HCT116 (cell line): ENCODE measurements at regions not wholly inside any gene's neighbourhood (a gene's known extent, or its start where the extent isn't known, plus 50 kb on each side); places are given as distances from the start of the nearest gene placed in this dataset.

Experiments
- ATAC-seq: fragments of 200-7000 bp; cut with Tn5 transposase; 2 replicates; pipeline ENCODE4 v1.9.1; 2020; ENCODE audit warnings: mild to moderate bottlenecking, moderate library complexity
- BruUV-seq: library from RNA; stranded (reverse); fragments of 400-500 nt; replicated peaks from 2 replicates; lab custom pipeline; 2021; lab: Mats Ljungman, UMichigan
- CTCF ChIA-PET: fragments of 300-600 bp; sonication (Branson Sonifier 250); formaldehyde crosslinking; loops from one replicate; lab custom pipeline; 2021; ENCODE audit warnings: antibody characterized with exemption; lab: Charles Lee
- POLR2A ChIA-PET: fragments of 300-600, 350-600 bp; sonication (Branson Sonifier 250); formaldehyde crosslinking; loops from one replicate; lab custom pipeline; 2021; ENCODE audit warnings: antibody characterized with exemption; lab: Charles Lee
- RAD21 ChIA-PET, 2 experiments: fragments of 300-600 bp; sonication (Branson Sonifier 250); formaldehyde crosslinking; loops; one replicate each; lab custom pipeline; 2023; ENCODE audit warnings: low total read pairs in 2 of 2; ENCODE audit not compliant: uncharacterized antibody in 2 of 2, unreplicated experiment in 2 of 2, low non-redundant PET in 1 of 2; lab: Charles Lee
- DNase-seq: peaks from one replicate; pipeline ENCODE4 v3.0.0-alpha.2; 2010; ENCODE audit warnings: low read depth, low spot score
- H2AFZ ChIP-seq: fragments of 200-600 bp; shearing (Covaris generic), sonication (generic); 2 replicates; pipeline ENCODE4 v1.6.1; 2017; ENCODE audit warnings: low read depth, mixed run types, mixed read lengths, antibody characterized with exemption, low read length; ENCODE audit not compliant: poor library complexity, severe bottlenecking
- H3K27ac ChIP-seq: 2 replicates; pipeline ENCODE4 v1.5.1; 2012; ENCODE audit warnings: low read depth, low read length
- H3K27me3 ChIP-seq: fragments of 200-600 bp; sonication (generic); 2 replicates; pipeline ENCODE4 v1.6.1; 2016; ENCODE audit warnings: mixed run types, low read length, mixed read lengths; ENCODE audit not compliant: insufficient read depth
- H3K36me3 ChIP-seq, 2 experiments: fragments of 200-500 bp in 1 of 2; fragments of 200-600 bp in 1 of 2; sonication (Bioruptor generic) in 1 of 2; sonication (generic) in 1 of 2; 2 replicates each; pipeline versions ENCODE4 v1.5.1 to v1.6.1; 2014 to 2016; ENCODE audit warnings: low read length in 2 of 2, inconsistent platforms in 1 of 2, mixed read lengths in 1 of 2, mixed run types in 1 of 2; ENCODE audit not compliant: insufficient read depth in 2 of 2, control insufficient read depth in 1 of 2
- H3K4me1 ChIP-seq, 2 experiments: fragments of 200-600 bp in 1 of 2; sonication (generic) in 1 of 2; 2 replicates each; pipeline versions ENCODE4 v1.5.1 to v1.6.1; 2012 to 2017; ENCODE audit warnings: low read length in 2 of 2, inconsistent platforms in 1 of 2, mild to moderate bottlenecking in 1 of 2, mixed read lengths in 1 of 2, mixed run types in 1 of 2, moderate library complexity in 1 of 2; ENCODE audit not compliant: insufficient read depth in 2 of 2, control insufficient read depth in 1 of 2
- H3K4me2 ChIP-seq: fragments of 200-600 bp; sonication (generic); 2 replicates; pipeline ENCODE4 v1.6.1; 2017; ENCODE audit warnings: mixed run types, low read length, mixed read lengths
- H3K4me3 ChIP-seq, 2 experiments: fragments of 200-600 bp in 1 of 2; sonication (generic) in 1 of 2; replicated peaks in 1 of 2; 2 replicates each; pipeline ENCODE4 v1.5.1; 2011 to 2016; ENCODE audit warnings: low read length in 2 of 2, control low read depth in 1 of 2, low read depth in 1 of 2, mild to moderate bottlenecking in 1 of 2, mixed read lengths in 1 of 2, mixed run types in 1 of 2
- H3K79me2 ChIP-seq: fragments of 200-600 bp; sonication (generic); 2 replicates; pipeline ENCODE4 v1.6.1; 2017; ENCODE audit warnings: mild to moderate bottlenecking, mixed run types, low read length, moderate library complexity, mixed read lengths; ENCODE audit not compliant: insufficient read depth
- H3K9ac ChIP-seq: fragments of 200-600 bp; sonication (generic); 2 replicates; pipeline ENCODE4 v1.6.1; 2016; ENCODE audit warnings: low read length, mixed read lengths
- H3K9me2 ChIP-seq: fragments of 200-600 bp; sonication (generic), shearing (Covaris generic); 2 replicates; pipeline ENCODE4 v1.6.1; 2017; ENCODE audit warnings: mixed run types, mild to moderate bottlenecking, moderate library complexity; ENCODE audit not compliant: insufficient read depth
- H3K9me3 ChIP-seq, 2 experiments: fragments of 200-500 bp in 1 of 2; fragments of 200-600 bp in 1 of 2; sonication (Bioruptor generic) in 1 of 2; sonication (generic) in 1 of 2; 2 replicates each; pipeline ENCODE4 v1.6.1; 2014 to 2017; ENCODE audit warnings: low read length in 2 of 2, mixed read lengths in 2 of 2, inconsistent platforms in 1 of 2, low read depth in 1 of 2, mild to moderate bottlenecking in 1 of 2, mixed run types in 1 of 2, moderate library complexity in 1 of 2; ENCODE audit not compliant: control insufficient read depth in 1 of 2, insufficient read depth in 1 of 2
- H4K20me1 ChIP-seq: fragments of 200-600 bp; sonication (generic), shearing (Covaris generic); 2 replicates; pipeline ENCODE4 v1.6.1; 2017; ENCODE audit warnings: mixed run types, mild to moderate bottlenecking, moderate library complexity; ENCODE audit not compliant: insufficient read depth
- ATF3 ChIP-seq: IDR thresholded peaks from 2 replicates; pipeline ENCODE4 v1.6.1; 2012
- CEBPB ChIP-seq: IDR thresholded peaks from 2 replicates; pipeline ENCODE4 v1.6.1; 2012; ENCODE audit warnings: low read depth
- ELF1 ChIP-seq: IDR thresholded peaks from 2 replicates; pipeline ENCODE4 v1.6.1; 2012; ENCODE audit warnings: low read depth, borderline replicate concordance
- EZH2 ChIP-seq: fragments of 200-600 bp; sonication (generic); IDR thresholded peaks from 2 replicates; pipeline ENCODE4 v1.6.1; 2017; ENCODE audit warnings: antibody characterized with exemption, mixed run types
- EZH2phosphoT487 ChIP-seq: fragments of 200-600 bp; IDR thresholded peaks from 2 replicates; pipeline ENCODE4 v1.6.1; 2018; ENCODE audit warnings: antibody characterized with exemption, borderline replicate concordance
- FOSL1 ChIP-seq: IDR thresholded peaks from 2 replicates; pipeline ENCODE4 v1.6.1; 2012; ENCODE audit warnings: low read depth
- MAX ChIP-seq: IDR thresholded peaks from 2 replicates; pipeline ENCODE4 v1.6.1; 2012
- REST ChIP-seq: IDR thresholded peaks from 2 replicates; pipeline ENCODE4 v1.6.1; 2012; ENCODE audit warnings: low read depth
- SIN3A ChIP-seq: IDR thresholded peaks from 2 replicates; pipeline ENCODE4 v1.6.1; 2012; ENCODE audit warnings: low read depth
- SRF ChIP-seq: IDR thresholded peaks from 2 replicates; pipeline ENCODE4 v1.6.1; 2012; ENCODE audit warnings: low read depth
- TCF7L2 ChIP-seq: IDR thresholded peaks from 2 replicates; pipeline ENCODE4 v1.7.0; 2011; ENCODE audit warnings: borderline replicate concordance, inconsistent platforms; ENCODE audit not compliant: insufficient read depth, insufficient read length; ENCODE audit errors: extremely low read depth
- YY1 ChIP-seq: IDR thresholded peaks from 2 replicates; pipeline ENCODE4 v1.6.1; 2011; ENCODE audit warnings: low read length, low read depth, moderate library complexity, mild to moderate bottlenecking; ENCODE audit not compliant: insufficient replicate concordance; ENCODE audit errors: extremely low read depth
- ZBTB33 ChIP-seq: IDR thresholded peaks from 2 replicates; pipeline ENCODE4 v1.6.1; 2011; ENCODE audit warnings: mild to moderate bottlenecking, low read length, moderate library complexity; ENCODE audit not compliant: insufficient replicate concordance; ENCODE audit errors: extremely low read depth
- ZFX ChIP-seq: fragments of 450-650 bp; IDR thresholded peaks from 2 replicates; pipeline ENCODE4 v1.6.1; 2017
- ZNF274 ChIP-seq: fragments of 200-500 bp; sonication (Bioruptor generic); IDR thresholded peaks from 2 replicates; pipeline ENCODE4 v1.6.1; 2014; ENCODE audit warnings: mild to moderate bottlenecking, low read depth, low read length, inconsistent platforms
- intact Hi-C: fragments of 100-400 bp; cut with micrococcal nuclease; formaldehyde crosslinking; loops from 2 replicates; pipeline ENCODE4 v1.10.0; 2022

- Histone ChIP-seq H3K27me3 (peaks cover 17% of the 10 kb centered on the region), H3K27ac (no peak overlapping the region), H3K79me2 (no peaks in the 10 kb centered on the region), H3K4me3 (no peak overlapping the region), H3K9ac (no peak overlapping the region), H3K4me2 (no peak overlapping the region), H3K4me1 (no peaks in the 10 kb centered on the region), H4K20me1 (no peaks in the 10 kb centered on the region), H2AFZ (no peak overlapping the region), H3K36me3 (no peaks in the 10 kb centered on the region), H3K9me2 (no peaks in the 10 kb centered on the region), H3K9me3 (no peaks in the 10 kb centered on the region)
- ATAC-seq (no peak), DNase-seq (no peak)
- TF ChIP-seq SIN3A (no peak), CEBPB (no peak), EZH2phosphoT487 (no peak), ATF3 (no peak), ZFX (no peak), EZH2 (no peak), ZNF274 (no peak), MAX (no peak), YY1 (no peak), ZBTB33 (no peak), SRF (no peak), TCF7L2 (no peak), ELF1 (no peak), FOSL1 (no peak), REST (no peak)
- intact Hi-C loops = loop anchor here (10.0 kb wide), 1 partner anchor 229 kb away; no protein-coding TSS in a partner anchor
- POLR2A ChIA-PET = no interaction called here
- BruUV-seq = no TSS peak
- RAD21 ChIA-PET = no interaction called here
- CTCF ChIA-PET = no interaction called here
Measured at GRCh38 chr15:69963385-69963784, 134.3 kb downstream of the TLE3 start.
